PC-3 (cell line): ENCODE measurements at regions not wholly inside any gene's neighbourhood (a gene's known extent, or its start where the extent isn't known, plus 50 kb on each side); places are given as distances from the start of the nearest gene placed in this dataset.

ENCODE experiments used
- ATAC-seq: fragments of 200-7000 bp; cut with Tn5 transposase; 2 replicates; pipeline ENCODE4 v1.9.1; 2020; ENCODE audit warnings: mild to moderate bottlenecking, moderate library complexity
- BruUV-seq: library from RNA; stranded (reverse); fragments of 400-500 nt; replicated peaks from 2 replicates; lab custom pipeline; 2021; lab: Mats Ljungman, UMichigan
- CTCF ChIA-PET: fragments of 300-600 bp; sonication (Branson Sonifier 250); formaldehyde crosslinking; loops from one replicate; lab custom pipeline; 2022; ENCODE audit warnings: antibody characterized with exemption; lab: Charles Lee
- POLR2A ChIA-PET: fragments of 300-600 bp; sonication (Branson Sonifier 250); formaldehyde crosslinking; loops from one replicate; lab custom pipeline; 2022; ENCODE audit warnings: antibody characterized with exemption; ENCODE audit not compliant: unreplicated experiment; lab: Charles Lee
- DNase-seq: peaks from one replicate; pipeline ENCODE4 v3.0.0-alpha.2; 2015
- H2AFZ ChIP-seq: fragments of 300-600 bp; sonication (generic); 2 replicates; pipeline ENCODE4 v1.6.0; 2016; ENCODE audit warnings: antibody characterized with exemption, low read length
- H3F3A ChIP-seq: fragments of 300-600 bp; sonication (generic); one replicate; pipeline ENCODE4 v1.6.0; 2017; ENCODE audit warnings: antibody characterized with exemption, low read length, control low read depth, mild to moderate bottlenecking; ENCODE audit not compliant: unreplicated experiment
- H3K27ac ChIP-seq: fragments of 300-600 bp; sonication (generic); 2 replicates; pipeline ENCODE4 v1.5.1; 2016; ENCODE audit warnings: mild to moderate bottlenecking, low read length
- H3K27me3 ChIP-seq: fragments of 300-600 bp; sonication (generic); 2 replicates; pipeline ENCODE4 v1.6.1; 2016; ENCODE audit warnings: low read length, mixed read lengths
- H3K36me3 ChIP-seq: fragments of 300-600 bp; sonication (generic); 2 replicates; pipeline ENCODE4 v1.6.1; 2016; ENCODE audit warnings: low read depth, mixed run types, low read length, mixed read lengths
- H3K4me1 ChIP-seq: fragments of 300-600 bp; sonication (generic); 2 replicates; pipeline ENCODE4 v1.5.1; 2016; ENCODE audit warnings: low read length; ENCODE audit not compliant: insufficient read depth
- H3K4me2 ChIP-seq: fragments of 300-600 bp; sonication (generic); 2 replicates; pipeline ENCODE4 v1.6.0; 2016; ENCODE audit warnings: low read length
- H3K4me3 ChIP-seq: fragments of 300-600 bp; sonication (generic); 2 replicates; pipeline ENCODE4 v1.5.1; 2016; ENCODE audit warnings: mild to moderate bottlenecking, low read length, mixed read lengths
- H3K79me2 ChIP-seq: fragments of 300-600 bp; sonication (generic); 2 replicates; pipeline ENCODE4 v1.6.1; 2017; ENCODE audit warnings: low read length, mixed read lengths
- H3K9ac ChIP-seq: fragments of 300-600 bp; sonication (generic); 2 replicates; pipeline ENCODE4 v1.6.0; 2016; ENCODE audit warnings: mild to moderate bottlenecking, low read length
- H3K9me2 ChIP-seq: fragments of 300-600 bp; sonication (generic); replicated peaks from 2 replicates; pipeline ENCODE4 v1.6.1; 2016; ENCODE audit warnings: mixed run types, low read length, mixed read lengths
- H3K9me3 ChIP-seq: fragments of 300-600 bp; sonication (generic); 2 replicates; pipeline ENCODE4 v1.6.1; 2016; ENCODE audit warnings: low read length, mixed read lengths
- H4K20me1 ChIP-seq: fragments of 300-600 bp; sonication (generic); 2 replicates; pipeline ENCODE4 v1.6.1; 2016; ENCODE audit warnings: low read length, mixed read lengths
- EZH2 ChIP-seq: fragments of 300-600 bp; sonication (generic); IDR thresholded peaks from one replicate; pipeline ENCODE4 v1.6.1; 2017; ENCODE audit warnings: antibody characterized with exemption, mild to moderate bottlenecking, low read length; ENCODE audit not compliant: unreplicated experiment
- EZH2phosphoT487 ChIP-seq: fragments of 300-600 bp; sonication (generic); IDR thresholded peaks from 2 replicates; pipeline ENCODE4 v1.6.1; 2018; ENCODE audit warnings: mild to moderate bottlenecking, antibody characterized with exemption, low read length, borderline replicate concordance
- intact Hi-C: fragments of 100-400 bp; cut with micrococcal nuclease; formaldehyde crosslinking; loops from 2 replicates; pipeline ENCODE4 v1.9.0; 2023
- TF ChIP-seq, protein P1 (sequence below): fragments of 300-600 bp; sonication (generic); conservative IDR thresholded peaks from 2 replicates; pipeline ENCODE4 v1.5.1; 2017; ENCODE audit warnings: antibody characterized with exemption, low read depth, mild to moderate bottlenecking, low read length

DNA sequence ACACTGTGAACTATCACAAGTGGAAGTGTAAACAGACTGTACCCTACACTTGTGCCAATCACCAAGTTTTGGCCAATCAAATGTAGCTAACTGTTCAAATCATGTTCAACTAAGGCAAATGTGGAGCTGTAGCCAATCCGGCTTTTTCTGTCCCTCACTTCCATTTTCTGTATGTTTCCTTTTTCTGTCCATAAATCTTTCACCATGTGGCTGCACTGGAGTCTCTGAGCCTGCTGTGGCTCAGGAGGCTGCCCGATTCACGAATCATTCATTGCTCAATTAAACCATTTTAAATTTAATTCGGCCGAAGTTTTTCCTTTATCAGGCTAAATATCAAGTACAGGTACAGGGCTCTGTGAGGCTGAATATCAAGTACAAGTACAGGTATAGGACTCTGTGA lies 216.5 kb downstream of the RFC3 start:
- no peak for ATAC-seq
- POLR2A ChIA-PET: no interaction called here

DNA sequence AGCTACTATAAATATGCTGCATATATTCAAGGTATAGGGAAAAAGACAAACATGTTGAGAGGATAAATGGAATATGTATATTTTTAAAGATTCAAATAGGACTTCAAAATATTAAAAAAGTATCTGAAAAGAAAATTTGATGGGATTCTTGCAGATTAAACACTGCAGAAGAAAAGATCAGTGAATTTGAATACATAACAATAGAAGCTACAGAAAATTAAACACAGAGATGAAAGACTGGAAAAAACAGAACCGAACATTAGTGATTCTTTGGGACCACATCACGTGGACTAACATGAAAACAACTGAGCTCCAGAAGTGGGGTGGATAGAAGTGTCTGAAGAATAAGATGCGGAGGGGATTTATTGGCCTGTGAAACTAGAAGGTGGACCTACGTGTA lies 217.2 kb downstream of the RFC3 start:
- intact Hi-C loops: no loop called here
- H3K4me2 ChIP-seq: peak overlapping the region; percentile 69

More for the DNA sequence above, 216.5 kb downstream of the RFC3 start:
- Histone ChIP-seq H3K4me3 (no peak overlapping the region), H3F3A (no peaks in the 10 kb centered on the region), H3K4me1 (peaks cover 49% of the 10 kb centered on the region), H3K27me3 (no peaks in the 10 kb centered on the region), H3K36me3 (no peaks in the 10 kb centered on the region), H3K9me3 (no peaks in the 10 kb centered on the region), H4K20me1 (no peaks in the 10 kb centered on the region), H3K4me2 (no peak overlapping the region), H3K79me2 (no peaks in the 10 kb centered on the region), H3K9me2 (no peaks in the 10 kb centered on the region), H3K9ac (no peak overlapping the region), H2AFZ (no peak overlapping the region), H3K27ac (no peak overlapping the region)
- TF ChIP-seq EZH2phosphoT487 (no peak), EZH2 (no peak)
- TF ChIP-seq, protein P1, sequence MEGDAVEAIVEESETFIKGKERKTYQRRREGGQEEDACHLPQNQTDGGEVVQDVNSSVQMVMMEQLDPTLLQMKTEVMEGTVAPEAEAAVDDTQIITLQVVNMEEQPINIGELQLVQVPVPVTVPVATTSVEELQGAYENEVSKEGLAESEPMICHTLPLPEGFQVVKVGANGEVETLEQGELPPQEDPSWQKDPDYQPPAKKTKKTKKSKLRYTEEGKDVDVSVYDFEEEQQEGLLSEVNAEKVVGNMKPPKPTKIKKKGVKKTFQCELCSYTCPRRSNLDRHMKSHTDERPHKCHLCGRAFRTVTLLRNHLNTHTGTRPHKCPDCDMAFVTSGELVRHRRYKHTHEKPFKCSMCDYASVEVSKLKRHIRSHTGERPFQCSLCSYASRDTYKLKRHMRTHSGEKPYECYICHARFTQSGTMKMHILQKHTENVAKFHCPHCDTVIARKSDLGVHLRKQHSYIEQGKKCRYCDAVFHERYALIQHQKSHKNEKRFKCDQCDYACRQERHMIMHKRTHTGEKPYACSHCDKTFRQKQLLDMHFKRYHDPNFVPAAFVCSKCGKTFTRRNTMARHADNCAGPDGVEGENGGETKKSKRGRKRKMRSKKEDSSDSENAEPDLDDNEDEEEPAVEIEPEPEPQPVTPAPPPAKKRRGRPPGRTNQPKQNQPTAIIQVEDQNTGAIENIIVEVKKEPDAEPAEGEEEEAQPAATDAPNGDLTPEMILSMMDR: no peak
- CTCF ChIA-PET: no interaction called here
- DNase-seq: no peak
- BruUV-seq: no TSS peak
- intact Hi-C loops: no loop called here

More for the DNA sequence above, 217.2 kb downstream of the RFC3 start:
- no peak overlapping the region for H2AFZ ChIP-seq
- H3K9ac ChIP-seq: no peak overlapping the region; the same call in 1 of the 2 replicates
- no peaks in the 10 kb centered on the region for H3K79me2 ChIP-seq
- peaks cover 45% of the 10 kb centered on the region for H3K4me1 ChIP-seq
- CTCF ChIA-PET: no interaction called here
- DNase-seq: no peak
- BruUV-seq: no TSS peak
- no peaks in the 10 kb centered on the region for H3K9me2 ChIP-seq
- no peaks in the 10 kb centered on the region for H3K27me3 ChIP-seq
- TF ChIP-seq, protein P1: no peak
- TF ChIP-seq EZH2phosphoT487: no peak
- no peak for TF ChIP-seq EZH2
- POLR2A ChIA-PET: no interaction called here
- H3F3A ChIP-seq: no peaks in the 10 kb centered on the region
- H4K20me1 ChIP-seq: no peaks in the 10 kb centered on the region
- H3K27ac ChIP-seq: peak overlapping the region; percentile 94
- H3K9me3 ChIP-seq: no peaks in the 10 kb centered on the region
- H3K4me3 ChIP-seq: no peak overlapping the region
- no peaks in the 10 kb centered on the region for H3K36me3 ChIP-seq
- ATAC-seq: no peak
